PC-9 (cell line): ENCODE measurements at regions not wholly inside any gene's neighbourhood (a gene's known extent, or its start where the extent isn't known, plus 50 kb on each side); places are given as distances from the start of the nearest gene placed in this dataset.
"Not testable (repeated sequence)": the region's sequence is repeated elsewhere in the genome, so short reads cannot be mapped to it uniquely, and the experiment has no call there.

Experiments
- CTCF ChIP-seq: fragments of 200-600 bp; sonication (generic); conservative IDR thresholded peaks from 2 replicates; pipeline ENCODE4 v1.6.1; 2017; ENCODE audit warnings: mixed run types, antibody characterized with exemption, mild to moderate bottlenecking, moderate library complexity
- EZH2 ChIP-seq: fragments of 200-600 bp; sonication (generic); IDR thresholded peaks from 2 replicates; pipeline ENCODE4 v1.8.0; 2017; ENCODE audit warnings: antibody characterized with exemption, low read depth

GRCh38 chr2:87329529-87329928 is 307.9 kb upstream of the PLGLB1 start:
- TF ChIP-seq CTCF, EZH2: not testable (repeated sequence)
